Panc1 (cell line): ENCODE measurements at regions not wholly inside any gene's neighbourhood (a gene's known extent, or its start where the extent isn't known, plus 50 kb on each side); places are given as distances from the start of the nearest gene placed in this dataset.

ENCODE experiments used
- POLR2AphosphoS5 ChIP-seq: IDR thresholded peaks from 2 replicates; pipeline ENCODE4 v1.6.1; 2012; ENCODE audit warnings: mild to moderate bottlenecking, low read depth, low read length, moderate library complexity
- REST ChIP-seq, 2 experiments: IDR thresholded peaks; 2 replicates each; pipeline ENCODE4 v1.6.1; 2011 to 2012; ENCODE audit warnings: low read depth in 2 of 2, control low read depth in 1 of 2, low read length in 1 of 2, mild to moderate bottlenecking in 1 of 2, moderate library complexity in 1 of 2; ENCODE audit not compliant: insufficient read depth in 1 of 2
- SIN3A ChIP-seq: IDR thresholded peaks from 2 replicates; pipeline ENCODE4 v1.6.1; 2012; ENCODE audit warnings: low read depth, mild to moderate bottlenecking, low read length, moderate library complexity, borderline replicate concordance; ENCODE audit not compliant: insufficient read depth
- TCF7L2 ChIP-seq: IDR thresholded peaks from 2 replicates; pipeline ENCODE4 v1.6.1; 2011; ENCODE audit warnings: mild to moderate bottlenecking, low read depth, low read length, inconsistent platforms
- TF ChIP-seq, protein P1 (sequence below): fragments of 450-650 bp; IDR thresholded peaks from 2 replicates; pipeline ENCODE4 v1.5.1; 2017; ENCODE audit warnings: mild to moderate bottlenecking

DNA sequence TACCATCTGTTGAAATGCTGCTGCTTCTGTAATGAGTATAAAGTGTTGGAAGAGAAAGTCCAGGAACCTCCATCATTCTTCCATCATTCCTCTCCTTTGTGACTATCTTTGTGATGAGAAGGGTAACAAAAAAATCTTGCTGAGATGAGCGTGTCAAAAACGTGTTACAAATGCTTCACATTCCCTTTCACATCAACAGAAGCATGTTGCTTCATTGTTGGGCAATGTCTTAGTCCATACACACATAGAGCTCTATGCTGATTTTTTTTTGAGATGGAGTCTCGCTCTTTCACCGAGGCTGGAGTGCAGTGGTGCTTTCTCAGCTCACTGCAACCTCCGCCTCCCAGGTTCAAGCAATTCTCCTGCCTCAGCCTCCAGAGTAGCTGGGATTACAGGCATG is 114.1 kb upstream of the ESR1 start:
- no peak for TF ChIP-seq TCF7L2
- TF ChIP-seq, protein P1, sequence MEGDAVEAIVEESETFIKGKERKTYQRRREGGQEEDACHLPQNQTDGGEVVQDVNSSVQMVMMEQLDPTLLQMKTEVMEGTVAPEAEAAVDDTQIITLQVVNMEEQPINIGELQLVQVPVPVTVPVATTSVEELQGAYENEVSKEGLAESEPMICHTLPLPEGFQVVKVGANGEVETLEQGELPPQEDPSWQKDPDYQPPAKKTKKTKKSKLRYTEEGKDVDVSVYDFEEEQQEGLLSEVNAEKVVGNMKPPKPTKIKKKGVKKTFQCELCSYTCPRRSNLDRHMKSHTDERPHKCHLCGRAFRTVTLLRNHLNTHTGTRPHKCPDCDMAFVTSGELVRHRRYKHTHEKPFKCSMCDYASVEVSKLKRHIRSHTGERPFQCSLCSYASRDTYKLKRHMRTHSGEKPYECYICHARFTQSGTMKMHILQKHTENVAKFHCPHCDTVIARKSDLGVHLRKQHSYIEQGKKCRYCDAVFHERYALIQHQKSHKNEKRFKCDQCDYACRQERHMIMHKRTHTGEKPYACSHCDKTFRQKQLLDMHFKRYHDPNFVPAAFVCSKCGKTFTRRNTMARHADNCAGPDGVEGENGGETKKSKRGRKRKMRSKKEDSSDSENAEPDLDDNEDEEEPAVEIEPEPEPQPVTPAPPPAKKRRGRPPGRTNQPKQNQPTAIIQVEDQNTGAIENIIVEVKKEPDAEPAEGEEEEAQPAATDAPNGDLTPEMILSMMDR: no peak
- TF ChIP-seq POLR2AphosphoS5: no peak
- no peak for TF ChIP-seq REST (IDR thresholded peaks at IDR 0.05; ENCODE audit: insufficient read depth in 1 of 2, low read depth in 2 of 2, low read length in 1 of 2)
- no peak for TF ChIP-seq SIN3A
